ENCODE measurements at regions not wholly inside any gene's neighbourhood (a gene's known extent, or its start where the extent isn't known, plus 50 kb on each side); places are given as distances from the start of the nearest gene placed in this dataset.

GRCh38 chr3:64985072-64985471 lies 297.3 kb upstream of the ADAMTS9 start:
- in situ Hi-C loops (cut with MboI): no loop called here
- no peak overlapping the region for H3K27ac ChIP-seq
- H3F3A ChIP-seq (ENCODE audit: insufficient read depth): no peaks in the 10 kb centered on the region
- no peak overlapping the region for H2AFZ ChIP-seq
- no peak overlapping the region for H3K4me2 ChIP-seq (ENCODE audit: unreplicated experiment)
- H3K36me3 ChIP-seq (ENCODE audit: low read depth): no peaks in the 10 kb centered on the region
- no peaks in the 10 kb centered on the region for H4K20me1 ChIP-seq (ENCODE audit: insufficient read depth)
- DNase-seq: no peak
- H3K9me3 ChIP-seq (ENCODE audit: low read depth): no peaks in the 10 kb centered on the region
- TF ChIP-seq EZH2 (IDR thresholded peaks at IDR 0.05; ENCODE audit: insufficient read depth, poor library complexity, severe bottlenecking) (no peak), EZH2phosphoT487 (IDR thresholded peaks at IDR 0.05; ENCODE audit: insufficient read depth, low read depth) (no peak)
- H3K4me1 ChIP-seq (ENCODE audit: insufficient read depth): no peaks in the 10 kb centered on the region
- no peaks in the 10 kb centered on the region for H3K27me3 ChIP-seq (replicated peaks; ENCODE audit: insufficient read depth)
- H3K9me2 ChIP-seq (ENCODE audit: insufficient read depth): no peaks in the 10 kb centered on the region
- H3K4me3 ChIP-seq: no peak overlapping the region
- H3K9ac ChIP-seq: no peak overlapping the region
- H3K79me2 ChIP-seq (ENCODE audit: insufficient read depth): no peaks in the 10 kb centered on the region
- WGBS, 2 experiments (ENCODE audit: low coverage in 1 of 2, low lambda C conversion rate in 2 of 2, missing lambda C conversion rate in 2 of 2): 59 to 61% methylated on average over 2 of the region's 2 CpGs

GRCh38 chr3:64983583-64984359 lies 296.0 kb upstream of the ADAMTS9 start:
- Histone ChIP-seq H3K4me3 (no peak overlapping the region), H3K27ac (no peak overlapping the region), H3K9me2 (ENCODE audit: insufficient read depth) (no peaks in the 10 kb centered on the region), H3K9me3 (ENCODE audit: low read depth) (no peaks in the 10 kb centered on the region), H3K27me3 (replicated peaks; ENCODE audit: insufficient read depth) (no peaks in the 10 kb centered on the region), H3K9ac (no peak overlapping the region), H3K4me1 (ENCODE audit: insufficient read depth) (no peaks in the 10 kb centered on the region), H3F3A (ENCODE audit: insufficient read depth) (no peaks in the 10 kb centered on the region), H4K20me1 (ENCODE audit: insufficient read depth) (no peaks in the 10 kb centered on the region), H3K36me3 (ENCODE audit: low read depth) (no peaks in the 10 kb centered on the region), H2AFZ (no peak overlapping the region), H3K4me2 (ENCODE audit: unreplicated experiment) (no peak overlapping the region), H3K79me2 (ENCODE audit: insufficient read depth) (no peaks in the 10 kb centered on the region)
- TF ChIP-seq EZH2phosphoT487 (IDR thresholded peaks at IDR 0.05; ENCODE audit: insufficient read depth, low read depth) (no peak), EZH2 (IDR thresholded peaks at IDR 0.05; ENCODE audit: insufficient read depth, poor library complexity, severe bottlenecking) (no peak)
- 89% methylated on average over 6 of the region's 6 CpGs for WGBS, 2 experiments (ENCODE audit: low coverage in 1 of 2, low lambda C conversion rate in 2 of 2, missing lambda C conversion rate in 2 of 2)
- DNase-seq: no peak
- in situ Hi-C loops (cut with MboI): no loop called here

- no peak for TF ChIP-seq EZH2phosphoT487 (IDR thresholded peaks at IDR 0.05; ENCODE audit: insufficient read depth, low read depth)
- no peak for TF ChIP-seq EZH2 (IDR thresholded peaks at IDR 0.05; ENCODE audit: insufficient read depth, poor library complexity, severe bottlenecking)
- Histone ChIP-seq H4K20me1 (ENCODE audit: insufficient read depth) (no peaks in the 10 kb centered on the region), H3K9ac (no peak overlapping the region), H3F3A (ENCODE audit: insufficient read depth) (no peaks in the 10 kb centered on the region), H3K27ac (no peak overlapping the region), H3K4me1 (ENCODE audit: insufficient read depth) (peaks cover 10% of the 10 kb centered on the region), H3K9me3 (ENCODE audit: low read depth) (no peaks in the 10 kb centered on the region), H3K4me2 (ENCODE audit: unreplicated experiment) (peak overlapping the region; percentile 16), H3K4me3 (no peak overlapping the region), H3K27me3 (replicated peaks; ENCODE audit: insufficient read depth) (no peaks in the 10 kb centered on the region), H2AFZ (no peak overlapping the region), H3K36me3 (ENCODE audit: low read depth) (no peaks in the 10 kb centered on the region), H3K9me2 (ENCODE audit: insufficient read depth) (no peaks in the 10 kb centered on the region), H3K79me2 (ENCODE audit: insufficient read depth) (no peaks in the 10 kb centered on the region)
- peak; percentile 65 for DNase-seq
- 45 to 46% methylated on average over 8 of the region's 8 CpGs for WGBS, 2 experiments (ENCODE audit: low coverage in 1 of 2, low lambda C conversion rate in 2 of 2, missing lambda C conversion rate in 2 of 2)
- in situ Hi-C loops (cut with MboI): no loop called here
Observed at GRCh38 chr3:64977308-64978100, 289.7 kb upstream of the ADAMTS9 start.

DNA sequence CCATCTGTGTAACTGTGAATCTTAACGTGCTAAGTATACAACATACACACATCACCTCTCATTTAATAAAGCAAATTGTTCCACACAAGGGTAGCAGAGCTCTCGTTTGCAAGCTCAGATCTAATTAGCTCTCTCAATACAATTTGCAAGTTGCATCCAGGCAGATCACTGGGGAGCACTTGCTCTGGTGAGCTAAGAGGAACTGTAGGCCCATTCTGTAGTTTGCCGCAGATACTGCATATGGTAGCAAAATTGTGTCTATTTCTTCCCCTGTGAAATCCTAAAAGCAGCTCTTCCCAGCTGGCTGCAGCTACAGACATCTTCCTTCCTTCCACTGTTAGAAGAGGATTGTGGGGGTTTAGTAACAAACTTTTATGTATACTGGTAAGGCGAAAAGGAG lies 288.7 kb upstream of the ADAMTS9 start:
- no peak for DNase-seq
- peaks cover 10% of the 10 kb centered on the region for H3K4me1 ChIP-seq (ENCODE audit: insufficient read depth)
- no peaks in the 10 kb centered on the region for H4K20me1 ChIP-seq (ENCODE audit: insufficient read depth)
- 61% methylated on average over 4 of the region's 4 CpGs for WGBS, 2 experiments (ENCODE audit: low coverage in 1 of 2, low lambda C conversion rate in 2 of 2, missing lambda C conversion rate in 2 of 2)
- H3K9ac ChIP-seq: no peak overlapping the region
- no peak overlapping the region for H3K4me2 ChIP-seq (ENCODE audit: unreplicated experiment)
- TF ChIP-seq EZH2 (IDR thresholded peaks at IDR 0.05; ENCODE audit: insufficient read depth, poor library complexity, severe bottlenecking) (no peak), EZH2phosphoT487 (IDR thresholded peaks at IDR 0.05; ENCODE audit: insufficient read depth, low read depth) (no peak)
- no peaks in the 10 kb centered on the region for H3K36me3 ChIP-seq (ENCODE audit: low read depth)
- H3K9me3 ChIP-seq (ENCODE audit: low read depth): no peaks in the 10 kb centered on the region
- no peaks in the 10 kb centered on the region for H3K27me3 ChIP-seq (replicated peaks; ENCODE audit: insufficient read depth)
- H3K27ac ChIP-seq: no peak overlapping the region
- no peak overlapping the region for H2AFZ ChIP-seq
- H3K4me3 ChIP-seq: no peak overlapping the region
- in situ Hi-C loops (cut with MboI): no loop called here
- no peaks in the 10 kb centered on the region for H3K9me2 ChIP-seq (ENCODE audit: insufficient read depth)
- no peaks in the 10 kb centered on the region for H3F3A ChIP-seq (ENCODE audit: insufficient read depth)
- H3K79me2 ChIP-seq (ENCODE audit: insufficient read depth): no peaks in the 10 kb centered on the region
